HG03066 (cell line): ENCODE measurements at regions not wholly inside any gene's neighbourhood (a gene's known extent, or its start where the extent isn't known, plus 50 kb on each side); places are given as distances from the start of the nearest gene placed in this dataset.

Experiments used
- ATAC-seq: cut with Tn5 transposase; IDR thresholded peaks from one replicate; pipeline ENCODE4 v1.9.1; 2021; ENCODE audit warnings: low read depth; ENCODE audit not compliant: unreplicated experiment

GRCh38 chr4:12265554-12265953, 836.9 kb upstream of the HS3ST1 start:
- ATAC-seq: no peak

- no peak for ATAC-seq
Measured at GRCh38 chr4:12260453-12260852, 831.8 kb upstream of the HS3ST1 start.

GRCh38 chr4:12244973-12245372, 816.3 kb upstream of the HS3ST1 start:
- ATAC-seq: no peak

- no peak for ATAC-seq
Measured at GRCh38 chr4:12242354-12242753, 813.7 kb upstream of the HS3ST1 start.

- no peak for ATAC-seq
Measured at GRCh38 chr4:12239897-12240636, 811.4 kb upstream of the HS3ST1 start.

GRCh38 chr4:12231098-12231497, 802.4 kb upstream of the HS3ST1 start:
- ATAC-seq: no peak

- ATAC-seq: no peak
Measured at GRCh38 chr4:12221031-12221430, 792.3 kb upstream of the HS3ST1 start.

- ATAC-seq: no peak
Measured at GRCh38 chr4:12211636-12212035, 782.9 kb upstream of the HS3ST1 start.

- ATAC-seq: no peak
Measured at GRCh38 chr4:12207396-12207795, 778.7 kb upstream of the HS3ST1 start.

GRCh38 chr4:12206091-12206490, 777.4 kb upstream of the HS3ST1 start:
- no peak for ATAC-seq

GRCh38 chr4:12203945-12204344, 775.3 kb upstream of the HS3ST1 start:
- ATAC-seq: no peak

- ATAC-seq: no peak
Measured at GRCh38 chr4:12200226-12200625, 771.5 kb upstream of the HS3ST1 start.

- no peak for ATAC-seq
Measured at GRCh38 chr4:12186526-12186925, 757.8 kb upstream of the HS3ST1 start.

- no peak for ATAC-seq
Measured at GRCh38 chr4:12178614-12179610, 750.2 kb upstream of the HS3ST1 start.

GRCh38 chr4:12177416-12177815, 748.7 kb upstream of the HS3ST1 start:
- ATAC-seq: no peak

- no peak for ATAC-seq
Measured at GRCh38 chr4:12173496-12173895, 744.8 kb upstream of the HS3ST1 start.

- ATAC-seq: no peak
Measured at GRCh38 chr4:12172198-12172973, 743.7 kb upstream of the HS3ST1 start.

GRCh38 chr4:12170308-12170707, 741.6 kb upstream of the HS3ST1 start:
- ATAC-seq: no peak

GRCh38 chr4:12165616-12166015, 736.9 kb upstream of the HS3ST1 start:
- no peak for ATAC-seq

GRCh38 chr4:12146339-12146738, 717.6 kb upstream of the HS3ST1 start:
- no peak for ATAC-seq

GRCh38 chr4:12145768-12146167, 717.1 kb upstream of the HS3ST1 start:
- ATAC-seq: no peak
